GM12878 (cell line): ENCODE measurements at regions not wholly inside any gene's neighbourhood (a gene's known extent, or its start where the extent isn't known, plus 50 kb on each side); places are given as distances from the start of the nearest gene placed in this dataset.

Experiments
- ATAC-seq: fragments of 200-7000 bp; cut with Tn5 transposase; 3 replicates; pipeline ENCODE4 v1.9.1; 2020; ENCODE audit warnings: mild to moderate bottlenecking, moderate library complexity
- BruUV-seq: library from RNA; stranded (reverse); fragments of 400-500 nt; replicated peaks from 2 replicates; lab custom pipeline; 2021; lab: Mats Ljungman, UMichigan
- CTCF ChIA-PET: fragments of 300-600 bp; sonication (Branson Sonifier 250); formaldehyde crosslinking; extraction: SDS; loops from one replicate; lab custom pipeline; 2021; ENCODE audit warnings: inconsistent platforms; lab: Yijun Ruan, JAX
- POLR2A ChIA-PET: fragments of 350-600 bp; formaldehyde crosslinking; extraction: SDS; loops from one replicate; lab custom pipeline; 2021; ENCODE audit warnings: inconsistent platforms; lab: Charles Lee
- RAD21 ChIA-PET: fragments of 300-600 bp; sonication (Branson Sonifier 250); formaldehyde crosslinking; loops from one replicate; lab custom pipeline; 2023; ENCODE audit warnings: antibody characterized with exemption; ENCODE audit not compliant: unreplicated experiment; lab: Charles Lee
- SMC1A ChIA-PET: fragments of 300-600 bp; sonication (Branson Sonifier 250); formaldehyde crosslinking; loops from one replicate; lab custom pipeline; 2023; ENCODE audit not compliant: unreplicated experiment, uncharacterized antibody; lab: Charles Lee
- DNase-seq: peaks from one replicate; pipeline ENCODE4 v3.0.0-alpha.2; 2011; ENCODE audit warnings: low read depth, low spot score
- FAIRE-seq: peaks from 3 replicates; lab custom pipeline; 2011; peaks lifted over from hg19 to GRCh38; lab: Jason Lieb, UNC
- H2AFZ ChIP-seq: 2 replicates; pipeline ENCODE4 v1.6.0; 2011; ENCODE audit warnings: low read depth, low read length, control low read depth; ENCODE audit not compliant: control insufficient read depth
- H3K27ac ChIP-seq: 2 replicates; pipeline ENCODE4 v1.5.1; 2011; ENCODE audit warnings: control low read depth; ENCODE audit not compliant: control insufficient read depth, insufficient read depth
- H3K27me3 ChIP-seq, 2 experiments: replicated peaks in 1 of 2; 2 replicates each; pipeline versions ENCODE4 v1.6.0 to v1.6.1; 2011; ENCODE audit warnings: low read length in 1 of 2; ENCODE audit not compliant: control insufficient read depth in 2 of 2, insufficient read depth in 2 of 2
- H3K36me3 ChIP-seq, 2 experiments: 2 replicates each; pipeline ENCODE4 v1.5.1; 2011; ENCODE audit warnings: low read length in 1 of 2; ENCODE audit not compliant: control insufficient read depth in 2 of 2, insufficient read depth in 2 of 2
- H3K4me1 ChIP-seq: 2 replicates; pipeline ENCODE4 v1.6.1; 2011; ENCODE audit warnings: mild to moderate bottlenecking, low read length, moderate library complexity, mixed read lengths; ENCODE audit not compliant: control insufficient read depth, insufficient read depth
- H3K4me2 ChIP-seq: 2 replicates; pipeline ENCODE4 v1.6.0; 2011; ENCODE audit warnings: control low read depth; ENCODE audit not compliant: control insufficient read depth, insufficient read depth
- H3K4me3 ChIP-seq: fragments of 200-600 bp; sonication (generic); 2 replicates; pipeline ENCODE4 v1.5.1; 2016
- H3K79me2 ChIP-seq: 2 replicates; pipeline ENCODE4 v1.6.0; 2011; ENCODE audit warnings: low read length; ENCODE audit not compliant: control insufficient read depth, insufficient read depth
- H3K9ac ChIP-seq: 2 replicates; pipeline ENCODE4 v1.8.0; 2011; ENCODE audit warnings: low read length, control low read depth, mixed read lengths; ENCODE audit not compliant: control insufficient read depth, insufficient read depth
- H3K9me3 ChIP-seq: replicated peaks from 3 replicates; pipeline ENCODE4 v1.5.1; 2011; ENCODE audit warnings: mild to moderate bottlenecking, low read length; ENCODE audit not compliant: control insufficient read depth, insufficient read depth
- H4K20me1 ChIP-seq: 2 replicates; pipeline ENCODE4 v1.6.0; 2011; ENCODE audit not compliant: control insufficient read depth, insufficient read depth
- BACH1 ChIP-seq: fragments of 450-650 bp; IDR thresholded peaks from 2 replicates; pipeline ENCODE4 v1.6.1; 2017; ENCODE audit warnings: mild to moderate bottlenecking, borderline replicate concordance
- CEBPB ChIP-seq, 2 experiments: fragments of 150-350 bp in 1 of 2; IDR thresholded peaks; 2 replicates each; pipeline ENCODE4 v1.6.1; 2012 to 2014; ENCODE audit warnings: low read depth in 2 of 2, low read length in 2 of 2, borderline replicate concordance in 1 of 2, inconsistent platforms in 1 of 2
- EGR1 ChIP-seq, 2 experiments: IDR thresholded peaks; 1 replicate in 1 of 2; 2 replicates in 1 of 2; pipeline ENCODE4 v1.6.1; 2011 to 2012; ENCODE audit warnings: low read depth in 2 of 2, low read length in 2 of 2, borderline replicate concordance in 1 of 2, mild to moderate bottlenecking in 1 of 2, moderate library complexity in 1 of 2
- EZH2 ChIP-seq: IDR thresholded peaks from 2 replicates; pipeline ENCODE4 v1.6.1; 2012; ENCODE audit warnings: low read depth, mild to moderate bottlenecking, control low read depth, inconsistent platforms, low read length, borderline replicate concordance; ENCODE audit not compliant: control insufficient read depth
- FOS ChIP-seq: IDR thresholded peaks from 3 replicates; pipeline ENCODE4 v1.6.1; 2011; ENCODE audit warnings: borderline replicate concordance; ENCODE audit not compliant: insufficient read length; ENCODE audit errors: extremely low read depth
- GABPA ChIP-seq: IDR thresholded peaks from 2 replicates; pipeline ENCODE4 v1.6.1; 2014; ENCODE audit warnings: antibody characterized with exemption, low read depth, mild to moderate bottlenecking, inconsistent platforms
- HDAC6 ChIP-seq: fragments of 200-600 bp; sonication (generic); IDR thresholded peaks from one replicate; pipeline ENCODE4 v1.8.0; 2017; ENCODE audit warnings: antibody characterized with exemption; ENCODE audit not compliant: unreplicated experiment
- MEF2B ChIP-seq: fragments of 450-650 bp; IDR thresholded peaks from 2 replicates; pipeline ENCODE4 v1.6.1; 2018; ENCODE audit warnings: mild to moderate bottlenecking, moderate library complexity; ENCODE audit not compliant: partially characterized antibody, poor library complexity, severe bottlenecking
- MXI1 ChIP-seq: fragments of 150-350 bp; IDR thresholded peaks from 2 replicates; pipeline ENCODE4 v1.6.1; 2011; ENCODE audit warnings: low read depth, mild to moderate bottlenecking, inconsistent platforms, low read length, improper control_type of control experiment
- NBN ChIP-seq: fragments of 450-650 bp; IDR thresholded peaks from 2 replicates; pipeline ENCODE4 v1.6.1; 2016
- NKRF ChIP-seq: fragments of 450-650 bp; conservative IDR thresholded peaks from 2 replicates; pipeline ENCODE4 v1.6.1; 2017; ENCODE audit warnings: mild to moderate bottlenecking, moderate library complexity
- PAX8 ChIP-seq: fragments of 450-650 bp; IDR thresholded peaks from 2 replicates; pipeline ENCODE4 v1.6.1; 2017; ENCODE audit warnings: mild to moderate bottlenecking, moderate library complexity
- RAD51 ChIP-seq: fragments of 450-650 bp; IDR thresholded peaks from 2 replicates; pipeline ENCODE4 v1.6.1; 2016; ENCODE audit warnings: moderate library complexity, mild to moderate bottlenecking, inconsistent platforms
- SUPT20H ChIP-seq: IDR thresholded peaks from 2 replicates; pipeline ENCODE4 v1.6.1; 2011; ENCODE audit warnings: low read depth, mild to moderate bottlenecking, low read length, moderate library complexity, borderline replicate concordance; ENCODE audit not compliant: control insufficient read depth
- TCF3 ChIP-seq: IDR thresholded peaks from 2 replicates; pipeline ENCODE4 v1.6.1; 2012; ENCODE audit warnings: low read depth, mild to moderate bottlenecking, low read length, borderline replicate concordance; ENCODE audit not compliant: insufficient read depth
- TCF7 ChIP-seq: IDR thresholded peaks from 2 replicates; pipeline ENCODE4 v1.6.1; 2014; ENCODE audit warnings: antibody characterized with exemption, borderline replicate concordance
- USF1 ChIP-seq: IDR thresholded peaks from 2 replicates; pipeline ENCODE4 v1.6.1; 2011; ENCODE audit warnings: borderline replicate concordance, low read depth, mild to moderate bottlenecking, moderate library complexity, mixed read lengths, low read length; ENCODE audit not compliant: insufficient read depth; ENCODE audit errors: extremely low read length
- YY1 ChIP-seq: IDR thresholded peaks from 2 replicates; pipeline ENCODE4 v1.6.1; 2011; ENCODE audit warnings: low read depth, mild to moderate bottlenecking, low read length
- ZBED1 ChIP-seq: IDR thresholded peaks from 2 replicates; pipeline ENCODE4 v1.6.1; 2016; ENCODE audit warnings: borderline replicate concordance
- WGBS: methylation state at CpG from one replicate; pipeline ENCODE4 v1.1.6; 2016; ENCODE audit warnings: low lambda C conversion rate; ENCODE audit not compliant: insufficient replicate concordance, insufficient coverage; ENCODE audit errors: missing lambda C conversion rate; 5-methylcytosine and 5-hydroxymethylcytosine counted together
- in situ Hi-C: fragments of 300-500 bp; cut with MboI; formaldehyde crosslinking; loops from 9 replicates; pipeline ENCODE4 v1.14.3; 2018; ENCODE audit warnings: mixed read lengths
- intact Hi-C: fragments of 100-400 bp; cut with micrococcal nuclease; formaldehyde crosslinking; loops from one replicate; pipeline ENCODE4 v1.14.2; 2022; ENCODE audit not compliant: unreplicated experiment
- TF ChIP-seq, protein P1 (sequence below), 3 experiments: IDR thresholded peaks in 2 of 3; conservative IDR thresholded peaks in 1 of 3; 2 replicates each; pipeline ENCODE4 v1.5.1; 2011; ENCODE audit warnings: low read depth in 3 of 3, low read length in 3 of 3, mild to moderate bottlenecking in 3 of 3, control low read depth in 2 of 3, moderate library complexity in 2 of 3, inconsistent platforms in 1 of 3, mixed read lengths in 1 of 3; ENCODE audit not compliant: control insufficient read depth in 2 of 3, insufficient read depth in 1 of 3; ENCODE audit errors: extremely low read depth in 1 of 3

DNA sequence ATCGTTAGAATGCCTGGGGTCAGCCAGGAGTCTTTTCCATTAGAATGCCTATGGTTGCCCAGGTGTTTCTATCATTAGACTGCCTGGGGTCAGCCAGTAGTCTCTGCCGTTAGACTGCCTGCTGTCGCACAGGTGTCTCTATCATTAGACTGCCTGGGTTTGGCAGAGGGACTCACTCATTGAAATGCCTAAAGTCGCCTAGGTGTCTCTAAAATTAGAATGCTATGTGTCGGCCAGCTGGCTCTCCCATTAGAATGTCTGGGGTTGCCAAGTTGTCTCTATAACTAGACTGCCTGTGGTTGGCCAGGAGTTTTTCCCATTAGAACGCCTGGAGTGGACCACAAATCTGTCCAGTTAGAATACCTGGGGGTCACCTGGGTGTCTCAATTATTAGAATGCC, 2266.5 kb downstream of the TP53TG3F start (continued):
- TF ChIP-seq NKRF = no peak
- no peak for TF ChIP-seq SUPT20H
- TF ChIP-seq YY1 = no peak
- TF ChIP-seq NBN = no peak
- no peak for TF ChIP-seq RAD51

DNA sequence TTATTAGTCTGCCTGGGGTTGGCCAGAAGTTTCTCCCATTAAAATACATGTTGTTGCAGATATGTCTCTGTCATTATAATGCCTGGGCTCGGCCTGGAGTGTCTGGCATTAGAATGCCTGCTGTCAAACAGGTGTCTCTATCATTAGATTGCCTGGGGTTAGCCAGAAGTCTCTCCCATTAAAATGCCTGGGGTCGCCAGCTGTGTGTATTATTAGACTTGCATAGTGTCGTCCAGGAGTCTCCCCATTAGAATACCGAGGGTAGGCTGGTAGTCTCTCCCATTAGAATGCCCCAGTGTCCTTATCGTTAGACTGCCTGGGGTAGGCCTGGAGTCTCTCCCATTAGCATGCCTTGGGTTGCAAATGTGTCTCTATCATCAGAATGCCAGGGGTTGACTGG, 2270.8 kb downstream of the TP53TG3F start:
- H3K4me3 ChIP-seq = no peak overlapping the region
- DNase-seq = no peak
- no TSS peak for BruUV-seq
- no peak overlapping the region for H2AFZ ChIP-seq
- H3K79me2 ChIP-seq = no peaks in the 10 kb centered on the region
- in situ Hi-C loops = no loop called here
- no peaks in the 10 kb centered on the region for H3K4me1 ChIP-seq
- ChIA-PET POLR2A (no interaction called here), SMC1A (no interaction called here), CTCF (no interaction called here), RAD21 (no interaction called here)
- WGBS = 0% methylated on average over 5 of the region's 5 CpGs
- FAIRE-seq = no peak
- no peaks in the 10 kb centered on the region for H3K27me3 ChIP-seq
- no peaks in the 10 kb centered on the region for H3K36me3 ChIP-seq
- no peak for ATAC-seq
- H4K20me1 ChIP-seq = no peaks in the 10 kb centered on the region
- no peak overlapping the region for H3K4me2 ChIP-seq
- H3K27ac ChIP-seq = no peak overlapping the region
- no peak overlapping the region for H3K9ac ChIP-seq
- no peaks in the 10 kb centered on the region; the same call in 2 of the 3 replicates for H3K9me3 ChIP-seq
- intact Hi-C loops = no loop called here
- no peak for TF ChIP-seq TCF3
- TF ChIP-seq MXI1 = no peak
- no peak for TF ChIP-seq BACH1
- TF ChIP-seq GABPA = no peak
- no peak for TF ChIP-seq ZBED1
- TF ChIP-seq PAX8 = no peak
- TF ChIP-seq HDAC6 = no peak
- no peak for TF ChIP-seq FOS
- no peak for TF ChIP-seq EGR1 (IDR thresholded peaks at IDR 0.05; ENCODE audit: borderline replicate concordance in 1 of 2, low read depth in 2 of 2, low read length in 2 of 2)
- TF ChIP-seq, protein P1, sequence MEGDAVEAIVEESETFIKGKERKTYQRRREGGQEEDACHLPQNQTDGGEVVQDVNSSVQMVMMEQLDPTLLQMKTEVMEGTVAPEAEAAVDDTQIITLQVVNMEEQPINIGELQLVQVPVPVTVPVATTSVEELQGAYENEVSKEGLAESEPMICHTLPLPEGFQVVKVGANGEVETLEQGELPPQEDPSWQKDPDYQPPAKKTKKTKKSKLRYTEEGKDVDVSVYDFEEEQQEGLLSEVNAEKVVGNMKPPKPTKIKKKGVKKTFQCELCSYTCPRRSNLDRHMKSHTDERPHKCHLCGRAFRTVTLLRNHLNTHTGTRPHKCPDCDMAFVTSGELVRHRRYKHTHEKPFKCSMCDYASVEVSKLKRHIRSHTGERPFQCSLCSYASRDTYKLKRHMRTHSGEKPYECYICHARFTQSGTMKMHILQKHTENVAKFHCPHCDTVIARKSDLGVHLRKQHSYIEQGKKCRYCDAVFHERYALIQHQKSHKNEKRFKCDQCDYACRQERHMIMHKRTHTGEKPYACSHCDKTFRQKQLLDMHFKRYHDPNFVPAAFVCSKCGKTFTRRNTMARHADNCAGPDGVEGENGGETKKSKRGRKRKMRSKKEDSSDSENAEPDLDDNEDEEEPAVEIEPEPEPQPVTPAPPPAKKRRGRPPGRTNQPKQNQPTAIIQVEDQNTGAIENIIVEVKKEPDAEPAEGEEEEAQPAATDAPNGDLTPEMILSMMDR (IDR thresholded peaks at IDR 0.05 in 2 of 3, conservative IDR thresholded peaks at IDR 0.05 in 1 of 3; ENCODE audit: control insufficient read depth in 2 of 3, extremely low read depth in 1 of 3, insufficient read depth in 1 of 3, low read depth in 3 of 3, low read length in 3 of 3) = no peak
- TF ChIP-seq MEF2B = no peak
- no peak for TF ChIP-seq CEBPB (IDR thresholded peaks at IDR 0.05; ENCODE audit: borderline replicate concordance in 1 of 2, low read depth in 2 of 2, low read length in 2 of 2)
- no peak for TF ChIP-seq USF1
- TF ChIP-seq EZH2 = no peak
- no peak for TF ChIP-seq TCF7
